H1 (cell line): ENCODE measurements at regions not wholly inside any gene's neighbourhood (a gene's known extent, or its start where the extent isn't known, plus 50 kb on each side); places are given as distances from the start of the nearest gene placed in this dataset.

Experiments used
- JUND ChIP-seq: IDR thresholded peaks from 2 replicates; pipeline ENCODE4 v1.6.1; 2011; ENCODE audit warnings: mild to moderate bottlenecking, improper control_type of control experiment, low read length
- TF ChIP-seq, protein P1 (sequence below), 3 experiments: IDR thresholded peaks; 1 replicate in 2 of 3; 2 replicates in 1 of 3; pipeline versions ENCODE4 v1.5.1 to v1.6.1; 2011; ENCODE audit warnings: low read length in 3 of 3, mild to moderate bottlenecking in 3 of 3, inconsistent platforms in 2 of 3, low read depth in 1 of 3, moderate library complexity in 1 of 3; ENCODE audit not compliant: insufficient read depth in 1 of 3; ENCODE audit errors: control extremely low read depth in 1 of 3
- TF ChIP-seq, protein P2 (sequence below): IDR thresholded peaks from 2 replicates; pipeline ENCODE4 v1.6.1; 2012; ENCODE audit warnings: inconsistent platforms

- TF ChIP-seq, protein P1, sequence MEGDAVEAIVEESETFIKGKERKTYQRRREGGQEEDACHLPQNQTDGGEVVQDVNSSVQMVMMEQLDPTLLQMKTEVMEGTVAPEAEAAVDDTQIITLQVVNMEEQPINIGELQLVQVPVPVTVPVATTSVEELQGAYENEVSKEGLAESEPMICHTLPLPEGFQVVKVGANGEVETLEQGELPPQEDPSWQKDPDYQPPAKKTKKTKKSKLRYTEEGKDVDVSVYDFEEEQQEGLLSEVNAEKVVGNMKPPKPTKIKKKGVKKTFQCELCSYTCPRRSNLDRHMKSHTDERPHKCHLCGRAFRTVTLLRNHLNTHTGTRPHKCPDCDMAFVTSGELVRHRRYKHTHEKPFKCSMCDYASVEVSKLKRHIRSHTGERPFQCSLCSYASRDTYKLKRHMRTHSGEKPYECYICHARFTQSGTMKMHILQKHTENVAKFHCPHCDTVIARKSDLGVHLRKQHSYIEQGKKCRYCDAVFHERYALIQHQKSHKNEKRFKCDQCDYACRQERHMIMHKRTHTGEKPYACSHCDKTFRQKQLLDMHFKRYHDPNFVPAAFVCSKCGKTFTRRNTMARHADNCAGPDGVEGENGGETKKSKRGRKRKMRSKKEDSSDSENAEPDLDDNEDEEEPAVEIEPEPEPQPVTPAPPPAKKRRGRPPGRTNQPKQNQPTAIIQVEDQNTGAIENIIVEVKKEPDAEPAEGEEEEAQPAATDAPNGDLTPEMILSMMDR (IDR thresholded peaks at IDR 0.05; ENCODE audit: control extremely low read depth in 1 of 3, insufficient read depth in 1 of 3, low read depth in 1 of 3, low read length in 3 of 3), result no peak
- TF ChIP-seq JUND, result no peak
- TF ChIP-seq, protein P2, sequence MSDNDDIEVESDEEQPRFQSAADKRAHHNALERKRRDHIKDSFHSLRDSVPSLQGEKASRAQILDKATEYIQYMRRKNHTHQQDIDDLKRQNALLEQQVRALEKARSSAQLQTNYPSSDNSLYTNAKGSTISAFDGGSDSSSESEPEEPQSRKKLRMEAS, result no peak
These were observed 311.0 kb upstream of the CXADR start for GRCh38 chr21:17201741-17202260.
